ENCODE measurements at regions not wholly inside any gene's neighbourhood (a gene's known extent, or its start where the extent isn't known, plus 50 kb on each side); places are given as distances from the start of the nearest gene placed in this dataset.
"Not testable (repeated sequence)": the region's sequence is repeated elsewhere in the genome, so short reads cannot be mapped to it uniquely, and the experiment has no call there.

- DNase-seq, result no peak
These were observed 374.1 kb downstream of the CD109 start for GRCh38 chr6:74070091-74070490.

- no peak for DNase-seq
These were observed 373.1 kb downstream of the CD109 start for GRCh38 chr6:74069089-74069581.

- no peak for DNase-seq
These were observed 370.3 kb downstream of the CD109 start for GRCh38 chr6:74066168-74066871.

- no peak for DNase-seq
These were observed 369.7 kb downstream of the CD109 start for GRCh38 chr6:74065705-74066104.

- DNase-seq, result no peak
These were observed 367.4 kb downstream of the CD109 start for GRCh38 chr6:74063391-74063790.

GRCh38 chr6:74061201-74061600 is 365.2 kb downstream of the CD109 start:
- no peak for DNase-seq

- DNase-seq, result no peak
These were observed 364.4 kb downstream of the CD109 start for GRCh38 chr6:74060354-74060753.

GRCh38 chr6:74058606-74059005 is 362.6 kb downstream of the CD109 start:
- no peak for DNase-seq

GRCh38 chr6:74057326-74057725 is 361.3 kb downstream of the CD109 start:
- DNase-seq, result no peak

GRCh38 chr6:74054190-74054589 is 358.2 kb downstream of the CD109 start:
- DNase-seq, result no peak

- no peak for DNase-seq
These were observed 354.9 kb downstream of the CD109 start for GRCh38 chr6:74050921-74051320.

- DNase-seq, result no peak
These were observed 352.4 kb downstream of the CD109 start for GRCh38 chr6:74048387-74048786.

GRCh38 chr6:74044417-74045096 is 348.6 kb downstream of the CD109 start:
- DNase-seq, result no peak

- no peak for DNase-seq
These were observed 345.4 kb downstream of the CD109 start for GRCh38 chr6:74041420-74041819.

- no peak for DNase-seq
These were observed 322.8 kb downstream of the CD109 start for GRCh38 chr6:74018825-74019224.

- DNase-seq, result no peak
These were observed 319.4 kb downstream of the CD109 start for GRCh38 chr6:74015427-74015826.

GRCh38 chr6:74000666-74001490 is 304.9 kb downstream of the CD109 start:
- DNase-seq, result no peak

GRCh38 chr6:73990609-73991238 is 294.7 kb downstream of the CD109 start:
- not testable (repeated sequence) for DNase-seq

GRCh38 chr6:73989428-73989827 is 293.4 kb downstream of the CD109 start:
- no peak for DNase-seq

GRCh38 chr6:73985891-73986290 is 289.9 kb downstream of the CD109 start:
- no peak for DNase-seq

GRCh38 chr6:73984571-73985210 is 288.7 kb downstream of the CD109 start:
- no peak for DNase-seq

- no peak for DNase-seq
These were observed 287.4 kb downstream of the CD109 start for GRCh38 chr6:73983367-73983766.

GRCh38 chr6:73980096-73980495 is 284.1 kb downstream of the CD109 start:
- no peak for DNase-seq

Data from CD4-positive, alpha-beta T cell treated with Interferon gamma for 1 hour (primary cell).